Right hindlimb (tissue), 1 donor: ENCODE measurements at regions not wholly inside any gene's neighbourhood (a gene's known extent, or its start where the extent isn't known, plus 50 kb on each side); places are given as distances from the start of the nearest gene placed in this dataset.

Experiments used
- DNase-seq: peaks from one replicate; pipeline ENCODE4 v3.0.0-alpha.2; 2018

GRCh38 chr4:4625488-4625887 is 83.6 kb upstream of the STX18 start:
- DNase-seq: no peak

DNA sequence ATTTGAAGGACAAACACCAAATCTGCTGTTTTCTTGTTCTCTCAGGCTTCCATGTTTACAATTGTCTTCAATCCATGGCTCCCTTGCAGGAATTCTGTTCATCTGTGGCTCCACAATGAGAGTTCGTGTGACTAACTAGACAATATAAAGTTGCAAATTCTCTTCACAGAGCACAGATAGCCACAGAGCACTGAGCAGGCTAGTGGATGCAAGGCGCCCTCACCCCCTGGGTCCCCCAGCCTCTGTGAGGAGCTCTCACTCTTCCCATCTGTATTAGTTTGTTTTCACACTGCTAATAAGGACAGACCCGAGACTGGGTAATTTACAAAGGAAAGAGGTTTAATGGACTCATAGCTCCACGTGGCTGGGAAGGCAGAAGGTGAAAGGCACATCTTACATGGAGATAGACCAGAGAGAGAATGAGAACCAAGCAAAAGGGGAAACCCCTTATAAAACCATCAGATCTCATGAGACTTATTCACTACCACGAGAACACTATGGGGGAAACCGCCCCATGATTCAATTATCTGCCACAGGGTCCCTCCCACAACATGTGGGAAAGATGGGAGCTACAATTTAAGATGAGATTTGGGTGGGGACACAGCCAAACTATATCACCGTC is 82.5 kb upstream of the STX18 start:
- DNase-seq: no peak

- DNase-seq: no peak
These were observed 78.0 kb upstream of the STX18 start for GRCh38 chr4:4619821-4620220.

DNA sequence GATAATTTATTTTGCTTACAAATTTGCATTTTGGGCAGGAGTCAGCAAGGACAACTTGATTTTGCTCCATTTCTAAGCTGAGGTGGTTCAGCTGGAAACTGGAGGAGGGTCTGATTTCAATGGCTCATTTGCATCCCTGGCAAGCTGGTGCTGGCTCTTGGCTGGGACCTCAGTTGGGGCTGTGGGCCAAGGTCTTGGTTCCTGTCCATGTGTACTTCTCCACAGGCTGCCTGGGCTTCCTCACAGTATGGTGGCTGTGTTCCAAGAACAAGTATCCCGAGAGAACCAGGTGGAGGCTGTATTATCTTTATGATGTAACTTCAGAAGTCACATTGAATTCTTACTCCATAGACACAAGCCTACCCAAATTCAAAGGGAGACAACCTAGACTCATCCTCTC is 77.0 kb upstream of the STX18 start:
- peak; percentile 48 for DNase-seq

DNA sequence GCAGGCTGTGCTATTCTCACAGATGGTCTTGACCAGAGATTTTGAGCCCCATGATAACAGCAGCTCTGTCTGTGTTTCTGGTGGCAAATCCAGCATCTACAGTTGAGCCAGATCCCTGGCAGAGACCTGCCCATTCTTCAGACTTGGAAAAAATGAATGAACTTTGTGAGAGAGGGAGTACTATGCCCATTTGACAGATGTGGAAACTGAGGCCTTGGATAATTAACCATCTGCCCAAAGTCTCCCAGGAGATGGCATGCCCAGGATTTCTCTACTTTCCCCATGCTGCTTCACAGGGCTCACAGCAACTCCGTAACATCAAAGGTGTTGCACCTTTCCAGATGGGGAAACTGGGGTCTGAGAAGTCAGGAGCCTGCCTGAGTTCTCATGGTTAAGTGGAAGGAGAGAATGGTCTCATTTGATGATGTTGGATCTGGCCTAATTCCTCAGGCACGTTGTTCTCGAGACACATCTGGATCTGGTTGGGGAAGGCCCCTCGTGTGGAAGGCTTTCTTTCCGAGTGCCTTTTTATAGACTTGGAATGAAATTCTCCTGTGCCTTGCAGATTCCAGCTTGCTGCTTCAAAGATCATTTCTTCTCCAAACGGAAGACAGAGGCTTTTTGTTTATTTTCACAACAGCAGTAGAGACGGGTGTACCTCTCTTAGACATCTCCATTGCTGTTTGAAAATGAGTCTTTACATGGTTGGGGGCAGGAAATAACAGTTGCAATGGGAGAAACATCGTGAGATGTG is 73.3 kb upstream of the STX18 start:
- DNase-seq: peak; percentile 81

GRCh38 chr4:4613641-4614286 is 71.9 kb upstream of the STX18 start:
- DNase-seq: no peak

DNA sequence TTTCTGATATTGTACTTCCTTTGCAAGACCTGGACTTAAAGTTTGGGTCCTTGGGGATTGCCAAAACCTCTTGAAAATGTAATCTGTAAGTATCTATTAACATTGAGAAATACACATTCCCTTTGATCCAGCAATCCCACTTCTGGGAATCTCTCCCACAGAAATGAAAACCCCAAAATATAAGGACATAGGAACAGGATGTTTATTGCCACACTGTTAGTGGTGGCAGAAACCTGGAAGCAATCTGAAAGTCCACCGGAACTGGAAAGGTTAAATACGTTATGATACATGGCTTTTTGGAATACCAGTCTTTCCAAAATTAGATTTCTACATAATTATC is 71.2 kb upstream of the STX18 start:
- DNase-seq: no peak

- DNase-seq: no peak
These were observed 68.8 kb upstream of the STX18 start for GRCh38 chr4:4610672-4611071.

- no peak for DNase-seq
These were observed 67.9 kb upstream of the STX18 start for GRCh38 chr4:4609622-4610334.

GRCh38 chr4:4608214-4608537 is 66.3 kb upstream of the STX18 start:
- DNase-seq: no peak

DNA sequence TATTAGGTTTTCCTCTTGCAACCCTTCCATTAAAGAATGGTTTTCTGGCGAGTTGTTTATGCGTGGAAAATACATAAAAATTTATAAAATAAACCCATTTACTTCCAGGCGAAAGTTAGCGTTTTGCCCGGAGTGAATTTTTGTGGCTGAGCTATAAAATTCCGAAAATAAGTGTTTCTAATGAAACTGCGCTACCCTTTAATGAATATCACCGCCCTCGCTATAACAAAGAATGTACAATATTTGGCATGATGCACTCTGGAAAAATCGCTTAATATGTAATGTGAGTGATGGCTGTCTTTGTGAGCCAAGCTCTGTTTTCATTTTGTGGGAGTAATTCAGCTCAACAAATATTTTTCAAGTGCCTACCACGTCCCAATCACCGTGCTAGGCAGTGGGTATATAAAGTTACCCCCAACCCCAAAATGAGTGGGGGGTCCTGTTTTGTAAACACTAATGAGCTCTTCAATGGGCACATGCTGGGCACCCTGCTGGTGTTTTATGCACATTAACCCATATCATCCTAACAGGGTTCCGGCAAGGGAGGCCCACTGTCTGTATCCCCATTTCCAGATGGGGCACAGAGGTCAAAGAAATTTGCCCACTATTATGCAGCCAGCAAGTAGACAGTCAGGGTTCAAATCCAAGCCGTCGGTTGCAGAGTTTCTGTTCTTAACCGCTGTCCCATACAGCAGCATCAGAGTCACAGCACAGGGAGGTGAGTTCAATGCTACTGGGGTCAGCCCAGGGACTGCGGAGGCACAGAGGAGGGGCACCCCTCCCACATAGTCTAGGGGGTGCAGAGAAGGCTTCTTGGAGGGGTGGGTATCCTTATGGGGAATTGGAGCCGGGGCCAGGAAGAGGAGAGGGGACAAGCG is 65.7 kb upstream of the STX18 start:
- no peak for DNase-seq

- no peak for DNase-seq
These were observed 64.5 kb upstream of the STX18 start for GRCh38 chr4:4606321-4606720.

GRCh38 chr4:4605849-4606248 is 64.0 kb upstream of the STX18 start:
- DNase-seq: no peak

GRCh38 chr4:4603592-4603991 is 61.7 kb upstream of the STX18 start:
- no peak for DNase-seq

- no peak for DNase-seq
These were observed 61.2 kb upstream of the STX18 start for GRCh38 chr4:4603067-4603466.

- no peak for DNase-seq
These were observed 60.6 kb upstream of the STX18 start for GRCh38 chr4:4602468-4602867.

- no peak for DNase-seq
These were observed 60.0 kb upstream of the STX18 start for GRCh38 chr4:4601803-4602369.

- DNase-seq: no peak
These were observed 57.8 kb upstream of the STX18 start for GRCh38 chr4:4599481-4600275.

DNA sequence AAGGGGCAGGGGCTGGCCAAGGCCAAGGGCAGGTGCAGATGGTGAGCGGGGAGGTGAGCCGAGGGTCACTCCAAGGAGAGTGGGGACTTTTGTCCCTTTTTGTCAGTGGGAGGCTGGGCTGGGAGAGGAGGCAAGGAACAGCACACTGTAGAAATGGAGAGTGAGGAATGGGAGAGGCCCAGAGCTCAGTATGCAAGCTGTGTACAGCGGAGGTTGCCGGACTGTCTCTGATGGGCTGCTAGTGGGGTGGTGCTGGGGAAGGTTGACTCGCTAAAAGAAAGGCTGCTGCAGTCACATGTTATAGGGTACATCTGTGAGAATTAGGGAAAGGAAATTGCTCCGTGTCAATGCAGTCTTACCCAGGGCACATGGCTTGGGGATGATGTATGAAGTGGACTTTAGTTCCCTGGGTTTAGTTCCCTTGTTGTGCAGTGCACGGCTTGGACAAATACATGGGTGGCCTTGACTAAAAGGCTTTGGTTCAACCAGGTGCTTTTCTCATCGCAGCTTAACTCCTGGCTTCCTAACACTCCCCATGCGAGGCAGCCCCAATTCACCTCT is 57.1 kb upstream of the STX18 start:
- no peak for DNase-seq

GRCh38 chr4:4596720-4597119 is 54.9 kb upstream of the STX18 start:
- no peak for DNase-seq

GRCh38 chr4:4595252-4595651 is 53.4 kb upstream of the STX18 start:
- DNase-seq: no peak
